ENCODE measurements at regions not wholly inside any gene's neighbourhood (a gene's known extent, or its start where the extent isn't known, plus 50 kb on each side); places are given as distances from the start of the nearest gene placed in this dataset.

- no peaks in the 10 kb centered on the region for H3K36me3 ChIP-seq
- no peaks in the 10 kb centered on the region for H3K27me3 ChIP-seq (ENCODE audit: low read depth)
- H3K27ac ChIP-seq, result no peak overlapping the region
- intact Hi-C loops (cut with DNase I), result no loop called here
- no peaks in the 10 kb centered on the region for H3K4me1 ChIP-seq
- TF ChIP-seq CTCF (IDR thresholded peaks at IDR 0.05), result no peak
- no peak overlapping the region for H3K4me3 ChIP-seq
- DNase-seq (no peak), ATAC-seq (no peak)
- H3K9me3 ChIP-seq, result no peaks in the 10 kb centered on the region
These were observed 184.0 kb downstream of the ACTL7B start for GRCh38 chr9:108671794-108672193.

- intact Hi-C loops (cut with DNase I), result no loop called here
- DNase-seq (no peak), ATAC-seq (no peak)
- H3K36me3 ChIP-seq, result no peaks in the 10 kb centered on the region
- no peak for TF ChIP-seq CTCF (IDR thresholded peaks at IDR 0.05)
- no peak overlapping the region for H3K27ac ChIP-seq
- no peaks in the 10 kb centered on the region for H3K27me3 ChIP-seq (ENCODE audit: low read depth)
- H3K4me3 ChIP-seq, result no peak overlapping the region
- H3K4me1 ChIP-seq, result no peaks in the 10 kb centered on the region
- no peaks in the 10 kb centered on the region for H3K9me3 ChIP-seq
These were observed 184.6 kb downstream of the ACTL7B start for GRCh38 chr9:108671176-108671575.

- H3K9me3 ChIP-seq, result no peaks in the 10 kb centered on the region
- no peak overlapping the region for H3K4me3 ChIP-seq
- no peaks in the 10 kb centered on the region for H3K4me1 ChIP-seq
- DNase-seq (no peak), ATAC-seq (no peak)
- no peak overlapping the region for H3K27ac ChIP-seq
- TF ChIP-seq CTCF (IDR thresholded peaks at IDR 0.05), result no peak
- intact Hi-C loops (cut with DNase I), result no loop called here
- H3K27me3 ChIP-seq (ENCODE audit: low read depth), result no peaks in the 10 kb centered on the region
- no peaks in the 10 kb centered on the region for H3K36me3 ChIP-seq
These were observed 186.8 kb downstream of the ACTL7B start for GRCh38 chr9:108668938-108669335.

- H3K4me3 ChIP-seq, result no peak overlapping the region
- intact Hi-C loops (cut with DNase I), result no loop called here
- ATAC-seq (peak in 1 of 2 donors; percentile 37), DNase-seq (no peak)
- no peaks in the 10 kb centered on the region for H3K27me3 ChIP-seq (ENCODE audit: low read depth)
- no peak overlapping the region for H3K27ac ChIP-seq
- no peak for TF ChIP-seq CTCF (IDR thresholded peaks at IDR 0.05)
- H3K9me3 ChIP-seq, result no peaks in the 10 kb centered on the region
- H3K4me1 ChIP-seq, result no peaks in the 10 kb centered on the region
- no peaks in the 10 kb centered on the region for H3K36me3 ChIP-seq
These were observed 187.4 kb downstream of the ACTL7B start for GRCh38 chr9:108668191-108668937.

- no peak for ATAC-seq
These were observed 189.5 kb downstream of the ACTL7B start for GRCh38 chr9:108666240-108666784.

More at GRCh38 chr9:108666240-108666784, 189.5 kb downstream of the ACTL7B start:
- no peak for DNase-seq
- Histone ChIP-seq H3K9me3 (no peaks in the 10 kb centered on the region), H3K4me1 (no peaks in the 10 kb centered on the region), H3K36me3 (no peaks in the 10 kb centered on the region), H3K4me3 (no peak overlapping the region), H3K27me3 (ENCODE audit: low read depth) (no peaks in the 10 kb centered on the region), H3K27ac (no peak overlapping the region)
- TF ChIP-seq CTCF (IDR thresholded peaks at IDR 0.05), result no peak
- intact Hi-C loops (cut with DNase I), result no loop called here

Measured in lower lobe of right lung (tissue), 2 donors.